BE2C (cell line): ENCODE measurements at regions not wholly inside any gene's neighbourhood (a gene's known extent, or its start where the extent isn't known, plus 50 kb on each side); places are given as distances from the start of the nearest gene placed in this dataset.

ENCODE experiments used
- DNase-seq: peaks from one replicate; pipeline ENCODE4 v3.0.0-alpha.2; 2020
- H3K27me3 ChIP-seq: fragments of 250-450 bp; sonication (Bioruptor Pico); 2 replicates; pipeline ENCODE4 v1.5.1; 2020; ENCODE audit warnings: mild to moderate bottlenecking
- H3K36me3 ChIP-seq: fragments of 250-450 bp; sonication (Bioruptor Pico); 2 replicates; pipeline ENCODE4 v1.5.1; 2020; ENCODE audit warnings: mild to moderate bottlenecking
- H3K4me1 ChIP-seq: fragments of 250-450 bp; sonication (Bioruptor Pico); 2 replicates; pipeline ENCODE4 v1.5.1; 2020
- H3K4me3 ChIP-seq: 2 replicates; pipeline ENCODE4 v1.5.1; 2011; ENCODE audit warnings: low read depth, low read length
- H3K9me3 ChIP-seq: fragments of 250-450 bp; sonication (Bioruptor Pico); 2 replicates; pipeline ENCODE4 v1.5.1; 2020
- TF ChIP-seq, protein P1 (sequence below): IDR thresholded peaks from 2 replicates; pipeline ENCODE4 v1.5.1; 2012; ENCODE audit warnings: mild to moderate bottlenecking, low read depth, low read length

DNA sequence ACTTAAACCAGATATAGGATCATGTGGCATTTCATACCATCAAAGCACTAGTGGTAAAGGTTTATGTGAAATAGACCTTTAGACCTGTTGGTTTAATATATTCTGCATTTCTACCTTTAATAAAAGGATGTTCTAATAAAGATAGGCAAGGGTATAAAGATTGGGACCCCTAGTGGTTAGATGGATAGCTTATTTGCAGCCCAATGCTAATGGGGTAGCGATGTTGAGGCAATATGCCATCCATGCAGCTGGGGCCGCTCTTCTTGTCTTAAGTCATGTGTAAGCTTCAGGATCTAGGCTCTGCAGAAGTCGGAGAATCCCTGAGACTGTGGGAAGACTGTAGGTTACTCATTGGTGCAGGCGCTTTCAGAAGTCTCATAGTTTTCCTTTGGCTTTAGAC, 114.9 kb downstream of the ICOS start:
- H3K27me3 ChIP-seq, result no peaks in the 10 kb centered on the region
- no peaks in the 10 kb centered on the region for H3K9me3 ChIP-seq
- H3K4me3 ChIP-seq, result no peak overlapping the region
- TF ChIP-seq, protein P1, sequence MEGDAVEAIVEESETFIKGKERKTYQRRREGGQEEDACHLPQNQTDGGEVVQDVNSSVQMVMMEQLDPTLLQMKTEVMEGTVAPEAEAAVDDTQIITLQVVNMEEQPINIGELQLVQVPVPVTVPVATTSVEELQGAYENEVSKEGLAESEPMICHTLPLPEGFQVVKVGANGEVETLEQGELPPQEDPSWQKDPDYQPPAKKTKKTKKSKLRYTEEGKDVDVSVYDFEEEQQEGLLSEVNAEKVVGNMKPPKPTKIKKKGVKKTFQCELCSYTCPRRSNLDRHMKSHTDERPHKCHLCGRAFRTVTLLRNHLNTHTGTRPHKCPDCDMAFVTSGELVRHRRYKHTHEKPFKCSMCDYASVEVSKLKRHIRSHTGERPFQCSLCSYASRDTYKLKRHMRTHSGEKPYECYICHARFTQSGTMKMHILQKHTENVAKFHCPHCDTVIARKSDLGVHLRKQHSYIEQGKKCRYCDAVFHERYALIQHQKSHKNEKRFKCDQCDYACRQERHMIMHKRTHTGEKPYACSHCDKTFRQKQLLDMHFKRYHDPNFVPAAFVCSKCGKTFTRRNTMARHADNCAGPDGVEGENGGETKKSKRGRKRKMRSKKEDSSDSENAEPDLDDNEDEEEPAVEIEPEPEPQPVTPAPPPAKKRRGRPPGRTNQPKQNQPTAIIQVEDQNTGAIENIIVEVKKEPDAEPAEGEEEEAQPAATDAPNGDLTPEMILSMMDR, result peak; percentile 63
- no peaks in the 10 kb centered on the region for H3K36me3 ChIP-seq
- peak; percentile 9 for DNase-seq
- no peaks in the 10 kb centered on the region; the same call in 1 of the 2 replicates for H3K4me1 ChIP-seq

DNA sequence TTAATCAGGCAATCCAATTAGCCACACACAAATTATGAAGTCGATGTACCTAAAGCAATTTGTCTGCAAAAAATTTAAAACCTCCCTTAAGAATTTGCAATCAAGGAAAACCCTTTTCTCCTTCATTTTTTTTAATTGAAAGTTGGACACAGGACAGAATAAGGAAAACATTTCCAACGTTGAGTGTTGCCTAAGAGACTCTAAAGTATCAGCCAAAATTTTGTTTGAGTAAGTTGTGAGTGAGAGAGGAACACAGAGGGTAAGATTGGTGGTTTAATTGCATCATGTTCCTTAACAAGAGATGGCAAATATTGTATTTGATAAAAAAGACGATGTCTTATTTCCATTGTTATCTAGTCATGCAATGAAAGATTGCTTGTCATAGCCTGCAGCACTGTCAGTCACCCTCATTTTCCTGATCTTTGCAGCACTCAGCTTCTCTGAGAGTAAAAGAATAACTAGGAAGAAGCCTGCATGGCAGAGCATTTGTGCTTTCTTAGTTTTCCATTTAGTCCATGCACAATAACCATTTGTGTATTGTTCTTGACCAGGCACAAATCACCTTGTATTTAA, 115.5 kb downstream of the ICOS start:
- DNase-seq, result no peak
- H3K36me3 ChIP-seq, result no peaks in the 10 kb centered on the region

DNA sequence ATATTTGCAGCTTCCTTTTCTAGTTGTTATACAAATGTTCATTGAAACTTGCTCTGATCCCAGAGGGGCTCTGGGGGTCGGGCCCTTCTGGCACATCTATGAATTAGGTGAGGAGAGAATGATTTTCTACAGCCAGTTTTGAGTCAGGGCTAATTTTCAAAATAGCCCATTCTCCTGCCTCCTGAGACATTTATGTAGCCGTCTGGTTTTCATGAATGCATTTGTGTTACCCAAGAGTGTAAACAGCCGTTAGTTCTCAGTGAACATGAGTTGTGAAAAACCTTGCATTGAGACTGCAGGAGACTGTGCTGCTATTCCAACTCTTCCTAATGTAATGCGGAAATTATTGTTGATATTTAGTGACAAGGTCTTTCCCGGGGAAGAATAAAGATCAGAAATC, 122.5 kb downstream of the ICOS start:
- H3K4me1 ChIP-seq, result peaks cover 6% of the 10 kb centered on the region; the same call in 1 of the 2 replicates
- TF ChIP-seq, protein P1, result no peak
- no peak overlapping the region for H3K4me3 ChIP-seq
- H3K27me3 ChIP-seq, result no peaks in the 10 kb centered on the region
- H3K9me3 ChIP-seq, result no peaks in the 10 kb centered on the region
- H3K36me3 ChIP-seq, result no peaks in the 10 kb centered on the region
- no peak for DNase-seq

More for the DNA sequence above, 115.5 kb downstream of the ICOS start:
- no peaks in the 10 kb centered on the region; the same call in 1 of the 2 replicates for H3K4me1 ChIP-seq
- H3K27me3 ChIP-seq, result no peaks in the 10 kb centered on the region
- H3K9me3 ChIP-seq, result no peaks in the 10 kb centered on the region
- TF ChIP-seq, protein P1, result no peak
- no peak overlapping the region for H3K4me3 ChIP-seq

DNA sequence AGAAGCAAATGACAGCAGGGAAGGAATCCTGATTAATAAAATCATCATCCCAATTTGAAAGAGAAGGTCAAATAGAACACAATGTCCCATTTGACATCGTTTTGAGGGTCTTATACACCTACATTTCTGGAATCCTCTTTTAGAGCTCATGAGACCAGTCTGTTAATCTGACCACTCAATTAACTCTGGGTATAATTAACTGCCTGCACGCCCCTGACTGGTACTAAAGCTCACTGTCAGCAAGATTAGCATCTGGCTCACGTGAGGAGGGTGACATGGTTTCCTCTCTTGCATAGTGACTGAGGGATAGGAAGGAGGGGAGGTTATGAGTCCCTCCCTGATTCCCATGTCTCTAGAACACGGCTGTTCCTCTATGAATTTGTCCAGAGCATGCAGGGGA, 124.3 kb downstream of the ICOS start:
- Histone ChIP-seq H3K36me3 (no peaks in the 10 kb centered on the region), H3K4me1 (peaks cover 6% of the 10 kb centered on the region; the same call in 1 of the 2 replicates), H3K4me3 (no peak overlapping the region), H3K27me3 (no peaks in the 10 kb centered on the region), H3K9me3 (no peaks in the 10 kb centered on the region)
- TF ChIP-seq, protein P1, result no peak
- no peak for DNase-seq

DNA sequence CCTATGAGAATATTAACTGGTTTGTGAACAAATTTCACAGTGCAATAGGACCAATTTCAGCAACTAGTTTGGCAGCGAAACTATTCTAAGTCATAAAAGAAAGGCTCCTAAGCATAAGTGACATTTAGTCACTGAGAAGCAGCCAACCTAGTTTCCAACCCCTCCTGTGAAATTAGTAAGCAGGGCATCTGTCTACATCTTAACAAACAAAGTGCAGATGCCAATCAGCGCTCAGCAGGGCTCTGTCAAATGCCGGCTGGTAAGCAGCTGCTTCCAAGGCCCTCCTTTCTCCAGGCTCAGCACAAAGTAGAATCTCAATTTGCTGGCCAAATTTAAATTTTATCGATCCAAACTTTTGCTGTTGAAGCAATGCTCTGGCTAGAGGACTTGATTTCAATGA, 124.7 kb downstream of the ICOS start:
- peaks cover 6% of the 10 kb centered on the region; the same call in 1 of the 2 replicates for H3K4me1 ChIP-seq
- H3K9me3 ChIP-seq, result no peaks in the 10 kb centered on the region
- H3K36me3 ChIP-seq, result no peaks in the 10 kb centered on the region
- H3K4me3 ChIP-seq, result no peak overlapping the region
- TF ChIP-seq, protein P1, result no peak
- no peaks in the 10 kb centered on the region for H3K27me3 ChIP-seq
- DNase-seq, result peak; percentile 22

DNA sequence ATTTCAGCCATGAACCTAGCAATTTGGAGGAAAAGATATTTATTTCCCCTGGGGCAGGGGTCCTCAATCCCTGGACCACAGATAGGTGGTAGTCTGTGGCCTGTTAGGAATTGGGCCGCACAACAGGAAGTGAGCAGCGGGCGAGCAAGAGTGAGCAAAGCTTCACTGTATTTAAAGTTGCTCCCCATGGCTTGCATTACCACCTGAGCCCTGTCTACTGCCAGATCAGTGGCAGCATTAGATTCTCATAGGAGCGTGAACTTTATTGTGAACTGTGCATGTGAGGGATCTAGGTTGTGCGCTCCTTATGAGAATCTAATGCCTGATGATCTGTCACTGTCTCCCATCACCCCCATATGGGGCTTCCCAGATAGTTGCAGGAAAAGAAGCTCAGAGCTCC, 127.6 kb downstream of the ICOS start:
- Histone ChIP-seq H3K27me3 (no peaks in the 10 kb centered on the region), H3K36me3 (no peaks in the 10 kb centered on the region), H3K4me1 (peaks cover 6% of the 10 kb centered on the region; the same call in 1 of the 2 replicates), H3K4me3 (no peak overlapping the region), H3K9me3 (no peaks in the 10 kb centered on the region)
- no peak for DNase-seq
- TF ChIP-seq, protein P1, result no peak
